Adipocyte (in vitro differentiated cells): ENCODE measurements at regions not wholly inside any gene's neighbourhood (a gene's known extent, or its start where the extent isn't known, plus 50 kb on each side); places are given as distances from the start of the nearest gene placed in this dataset.
A peak's percentile ranks its signal among the peaks of the same experiment; 100 is the strongest.
"Not testable (repeated sequence)": the region's sequence is repeated elsewhere in the genome, so short reads cannot be mapped to it uniquely, and the experiment has no call there.

Source experiments
- DNase-seq: peaks from one replicate; pipeline ENCODE4 v3.0.0-alpha.2; 2015; ENCODE audit warnings: low read depth
- H3K27me3 ChIP-seq: replicated peaks from 2 replicates; pipeline ENCODE4 v1.7.0; 2013; ENCODE audit warnings: mild to moderate bottlenecking, low read length, moderate library complexity; ENCODE audit not compliant: control insufficient read depth, insufficient read depth
- H3K36me3 ChIP-seq: 2 replicates; pipeline ENCODE4 v1.7.0; 2013; ENCODE audit warnings: low read length, mild to moderate bottlenecking, moderate library complexity; ENCODE audit not compliant: control insufficient read depth, insufficient read depth, severe bottlenecking
- H3K4me1 ChIP-seq: 2 replicates; pipeline ENCODE4 v1.7.0; 2013; ENCODE audit warnings: mild to moderate bottlenecking, low read length, moderate library complexity; ENCODE audit not compliant: control insufficient read depth, insufficient read depth
- H3K4me3 ChIP-seq: 2 replicates; pipeline ENCODE4 v1.7.0; 2013; ENCODE audit warnings: mild to moderate bottlenecking, low read length, moderate library complexity
- H3K9ac ChIP-seq: 2 replicates; pipeline ENCODE4 v1.7.0; 2013; ENCODE audit warnings: mild to moderate bottlenecking, low read length, moderate library complexity
- H3K9me3 ChIP-seq: 2 replicates; pipeline ENCODE4 v1.7.0; 2013; ENCODE audit warnings: mild to moderate bottlenecking, low read length, moderate library complexity; ENCODE audit not compliant: control insufficient read depth

DNA sequence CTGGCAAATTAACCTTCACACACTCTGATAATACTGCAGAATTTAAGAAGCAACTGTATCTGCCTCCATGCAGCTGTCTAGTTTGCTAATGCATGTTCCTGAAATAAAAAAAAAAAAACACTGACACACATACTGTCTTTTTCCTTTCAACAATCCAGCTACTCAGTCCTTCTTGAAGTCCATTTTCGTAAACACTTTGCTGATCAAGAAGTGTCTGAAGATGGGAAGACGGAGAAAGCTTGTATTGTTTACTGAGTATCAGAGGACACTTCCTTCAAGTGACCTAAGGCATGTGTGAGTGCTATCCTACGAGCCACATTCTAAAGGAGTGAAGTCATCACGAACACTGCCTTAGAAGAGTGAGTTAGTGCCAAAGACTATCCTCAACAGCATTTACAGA lies 82.6 kb downstream of the LUZP4 start:
- peak; percentile 66 for DNase-seq
- H3K27me3 ChIP-seq = peaks cover 18% of the 10 kb centered on the region
- H3K4me1 ChIP-seq = peaks cover 3% of the 10 kb centered on the region
- no peak overlapping the region for H3K4me3 ChIP-seq
- H3K36me3 ChIP-seq = no peaks in the 10 kb centered on the region
- H3K9me3 ChIP-seq = peaks cover 16% of the 10 kb centered on the region
- no peak overlapping the region for H3K9ac ChIP-seq

DNA sequence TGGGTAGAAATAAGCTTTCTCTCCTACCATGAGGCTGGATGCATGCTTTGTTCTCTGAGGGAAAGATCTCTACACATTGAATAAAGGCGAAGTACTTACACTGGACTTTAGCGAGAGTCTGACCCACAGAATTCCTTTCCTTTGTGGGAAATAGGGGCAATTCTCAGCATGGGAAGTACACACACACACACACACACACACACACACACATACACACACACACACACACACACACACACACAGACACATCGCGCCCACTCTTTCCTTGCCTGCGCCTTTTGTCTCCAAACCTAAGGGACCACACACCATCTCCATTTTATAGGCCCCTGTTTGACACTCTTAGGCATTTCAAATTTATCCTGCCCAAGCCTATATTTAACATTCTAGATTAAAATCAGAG lies 83.8 kb downstream of the LUZP4 start:
- no peak overlapping the region for H3K4me3 ChIP-seq
- no peak for DNase-seq
- no peak overlapping the region for H3K9ac ChIP-seq
- H3K4me1 ChIP-seq = peaks cover 3% of the 10 kb centered on the region
- H3K36me3 ChIP-seq = no peaks in the 10 kb centered on the region
- H3K9me3 ChIP-seq = peaks cover 16% of the 10 kb centered on the region
- H3K27me3 ChIP-seq = peaks cover 15% of the 10 kb centered on the region

DNA sequence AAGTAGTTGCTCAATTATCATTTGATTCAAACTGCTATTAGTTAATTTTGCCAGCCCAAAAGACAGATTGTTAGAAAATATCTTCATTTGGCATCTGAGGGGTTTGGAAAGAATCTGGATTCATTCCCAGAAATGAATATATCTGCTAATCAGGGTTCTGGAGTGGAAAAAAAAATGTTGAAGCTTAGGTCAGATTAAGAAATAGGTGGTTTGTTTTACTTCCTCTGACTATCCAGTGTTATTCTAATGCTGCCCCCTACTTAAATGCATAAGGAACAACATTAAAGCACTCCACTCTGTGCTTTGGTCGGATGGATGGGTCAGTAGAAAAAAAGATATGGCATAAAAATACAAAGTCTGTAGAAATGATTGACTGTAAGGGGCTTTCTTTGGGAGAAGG lies 89.0 kb downstream of the LUZP4 start:
- peak; percentile 55 for DNase-seq
- Histone ChIP-seq H3K36me3 (no peaks in the 10 kb centered on the region), H3K9ac (no peak overlapping the region), H3K9me3 (peaks cover 16% of the 10 kb centered on the region), H3K4me3 (no peak overlapping the region), H3K27me3 (peaks cover 15% of the 10 kb centered on the region), H3K4me1 (no peaks in the 10 kb centered on the region)

DNA sequence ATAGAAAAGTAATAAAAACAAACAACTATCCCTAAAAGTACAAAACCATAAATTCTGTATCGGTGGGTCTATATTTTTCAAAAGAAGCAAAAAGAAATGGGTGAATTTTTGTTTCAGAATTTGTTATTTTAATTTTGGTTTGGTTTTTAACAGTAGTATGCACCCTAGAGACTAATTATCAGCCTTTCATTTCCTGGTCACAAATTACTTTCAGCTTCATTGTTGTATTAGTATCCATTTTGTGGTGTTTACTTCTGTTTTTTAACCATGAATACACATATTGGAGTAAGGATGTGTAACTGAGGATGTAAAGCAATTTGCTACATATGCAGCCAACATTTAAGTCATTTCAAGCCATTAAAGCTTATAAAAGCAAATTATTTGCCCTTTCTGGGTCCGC lies 97.8 kb downstream of the LUZP4 start:
- H3K4me1 ChIP-seq = no peaks in the 10 kb centered on the region
- peaks cover 9% of the 10 kb centered on the region for H3K27me3 ChIP-seq
- no peaks in the 10 kb centered on the region for H3K9me3 ChIP-seq
- no peak for DNase-seq
- H3K36me3 ChIP-seq = no peaks in the 10 kb centered on the region
- H3K9ac ChIP-seq = no peak overlapping the region
- H3K4me3 ChIP-seq = no peak overlapping the region

DNA sequence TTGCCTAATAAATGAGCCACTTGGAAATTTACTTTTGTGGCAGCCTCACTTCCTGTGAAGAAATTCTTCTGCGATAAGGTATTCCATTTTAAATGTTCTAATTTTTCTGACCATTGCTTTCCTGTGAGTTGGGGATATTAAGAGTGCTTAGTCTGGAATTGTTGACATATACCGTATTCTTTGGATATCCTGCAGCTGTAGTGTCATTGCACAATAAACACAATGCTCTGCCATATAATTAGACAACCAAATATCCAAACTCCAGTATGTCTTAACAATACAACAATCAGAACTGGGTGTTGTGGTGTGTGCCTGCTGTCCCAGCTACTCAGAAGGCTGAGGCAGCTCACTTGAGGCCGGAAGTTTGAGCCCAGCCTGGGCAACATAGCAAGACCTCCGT lies 99.4 kb downstream of the LUZP4 start:
- H3K36me3 ChIP-seq = no peaks in the 10 kb centered on the region
- peaks cover 4% of the 10 kb centered on the region for H3K4me1 ChIP-seq
- no peak for DNase-seq
- H3K27me3 ChIP-seq = peaks cover 13% of the 10 kb centered on the region
- H3K4me3 ChIP-seq = no peak overlapping the region
- H3K9me3 ChIP-seq = no peaks in the 10 kb centered on the region
- H3K9ac ChIP-seq = no peak overlapping the region

- no peak overlapping the region for H3K9ac ChIP-seq
- H3K9me3 ChIP-seq = no peaks in the 10 kb centered on the region
- DNase-seq = no peak
- no peak overlapping the region for H3K4me3 ChIP-seq
- peaks cover 13% of the 10 kb centered on the region for H3K27me3 ChIP-seq
- no peaks in the 10 kb centered on the region for H3K36me3 ChIP-seq
- H3K4me1 ChIP-seq = peaks cover 4% of the 10 kb centered on the region
These were observed 100.6 kb downstream of the LUZP4 start for GRCh38 chrX:115390078-115390477.

DNA sequence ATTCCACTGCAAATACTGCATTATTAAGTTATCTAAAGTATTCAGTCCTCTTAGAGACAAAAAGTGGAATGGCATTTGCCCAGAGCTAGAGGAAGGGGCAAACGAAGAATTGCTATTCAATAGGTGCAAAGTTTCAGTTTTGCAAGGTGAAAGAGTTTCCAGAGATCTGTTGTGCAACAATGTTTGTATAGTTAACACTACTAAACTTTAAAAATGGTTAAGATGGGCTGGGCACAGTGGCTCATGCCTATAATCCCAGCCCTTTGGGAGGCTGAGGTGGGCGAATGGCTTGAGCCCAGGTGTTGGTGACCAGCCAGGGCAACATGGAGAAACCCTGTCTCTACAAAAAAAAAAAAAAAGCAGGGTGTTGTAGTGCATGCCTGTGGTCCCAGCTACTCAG lies 102.5 kb downstream of the LUZP4 start:
- no peak overlapping the region for H3K9ac ChIP-seq
- DNase-seq = no peak
- peaks cover 4% of the 10 kb centered on the region for H3K4me1 ChIP-seq

DNA sequence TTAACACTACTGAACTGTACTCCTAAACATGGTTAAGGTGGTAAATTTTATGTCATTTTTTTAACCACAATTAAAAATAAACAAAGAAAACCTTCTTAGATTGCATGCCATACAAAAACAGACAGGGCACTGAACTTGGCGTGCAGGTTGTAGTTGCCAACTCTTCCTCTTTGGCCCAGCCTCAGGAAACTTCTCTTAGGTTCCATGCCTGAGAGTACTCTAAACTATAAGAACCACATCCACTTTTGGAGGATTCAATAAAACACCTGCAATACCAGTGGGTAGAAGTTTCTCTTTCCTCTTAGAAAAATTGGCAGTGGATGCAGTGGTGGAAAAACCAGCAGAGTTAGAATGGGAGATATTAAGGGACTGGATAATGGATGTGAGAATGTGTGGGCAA lies 103.4 kb downstream of the LUZP4 start:
- no peak for DNase-seq
- Histone ChIP-seq H3K4me3 (no peak overlapping the region), H3K27me3 (peaks cover 15% of the 10 kb centered on the region), H3K9me3 (no peaks in the 10 kb centered on the region), H3K36me3 (no peaks in the 10 kb centered on the region), H3K9ac (no peak overlapping the region), H3K4me1 (peaks cover 4% of the 10 kb centered on the region)

More for the DNA sequence above, 102.5 kb downstream of the LUZP4 start:
- Histone ChIP-seq H3K4me3 (no peak overlapping the region), H3K27me3 (peaks cover 14% of the 10 kb centered on the region), H3K9me3 (no peaks in the 10 kb centered on the region), H3K36me3 (no peaks in the 10 kb centered on the region)

DNA sequence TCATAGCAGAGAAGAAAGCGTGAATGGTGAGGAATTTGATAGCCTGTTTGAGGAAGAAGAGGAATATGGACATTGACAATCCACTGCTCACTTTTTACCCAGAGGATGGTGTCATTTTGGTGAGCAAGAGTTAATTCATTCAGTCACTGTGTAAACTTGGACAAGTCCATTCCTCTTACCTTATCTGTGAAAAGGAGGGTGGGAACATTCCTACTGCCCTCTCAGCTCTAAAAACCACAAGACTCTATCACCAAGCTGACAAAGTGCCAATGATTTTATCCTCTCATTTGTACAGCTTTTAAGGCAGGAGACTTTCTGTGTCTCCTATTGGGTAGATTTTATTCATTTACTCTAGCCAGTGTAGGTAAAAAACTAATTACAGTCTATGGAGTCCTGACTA lies 103.8 kb downstream of the LUZP4 start:
- Histone ChIP-seq H3K27me3 (peaks cover 15% of the 10 kb centered on the region), H3K4me3 (no peak overlapping the region), H3K36me3 (no peaks in the 10 kb centered on the region), H3K9ac (no peak overlapping the region), H3K4me1 (peaks cover 4% of the 10 kb centered on the region), H3K9me3 (no peaks in the 10 kb centered on the region)
- DNase-seq = no peak

DNA sequence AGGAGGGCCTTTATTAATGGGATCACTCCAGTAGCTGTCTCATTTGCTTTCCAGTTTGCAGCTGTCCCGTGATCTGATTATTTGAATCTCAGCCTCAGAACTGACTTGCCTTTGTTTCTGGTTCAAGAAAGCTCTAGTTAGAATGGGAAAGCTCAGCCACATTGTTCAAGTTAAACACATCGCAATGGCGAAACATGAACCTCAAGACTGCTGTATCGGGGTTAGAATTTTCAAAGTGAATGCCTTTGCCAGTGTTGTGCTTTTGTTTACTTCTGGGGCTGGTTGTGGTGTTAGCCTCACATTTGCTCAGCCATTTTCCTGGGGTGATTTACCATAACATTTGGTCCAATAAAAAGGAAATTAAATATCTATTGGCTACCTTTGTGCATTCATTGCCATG lies 105.3 kb downstream of the LUZP4 start:
- not testable (repeated sequence) for H3K9me3 ChIP-seq, H3K4me3 ChIP-seq, H3K36me3 ChIP-seq, H3K9ac ChIP-seq, H3K4me1 ChIP-seq, DNase-seq
- peaks cover 21% of the 10 kb centered on the region for H3K27me3 ChIP-seq

GRCh38 chrX:115399306-115399705 lies 109.8 kb downstream of the LUZP4 start:
- DNase-seq = no peak

DNA sequence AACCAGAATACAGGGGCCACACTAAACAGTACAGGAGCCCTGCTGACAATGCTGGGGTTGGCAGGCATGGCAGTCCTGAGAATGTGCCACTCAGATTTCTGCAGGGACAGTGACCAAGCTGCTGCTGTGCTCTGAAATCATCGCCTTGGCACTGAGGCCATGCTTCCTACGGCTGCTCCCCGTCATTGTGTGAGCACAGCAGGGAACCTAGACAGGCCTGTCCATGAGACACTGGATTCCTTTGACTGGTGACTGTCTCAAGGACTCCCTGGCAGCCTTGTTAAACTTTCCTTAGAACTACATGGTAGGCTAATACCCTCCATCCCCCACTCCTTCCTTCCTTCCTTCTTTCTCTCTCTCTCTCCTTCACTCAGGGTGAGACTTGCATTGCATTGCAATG lies 111.4 kb downstream of the LUZP4 start:
- Histone ChIP-seq H3K9me3 (no peaks in the 10 kb centered on the region), H3K9ac (no peak overlapping the region), H3K36me3 (no peaks in the 10 kb centered on the region), H3K4me3 (no peak overlapping the region), H3K4me1 (no peaks in the 10 kb centered on the region), H3K27me3 (peaks cover 14% of the 10 kb centered on the region)
- DNase-seq = no peak

More at GRCh38 chrX:115399306-115399705, 109.8 kb downstream of the LUZP4 start:
- peaks cover 17% of the 10 kb centered on the region for H3K27me3 ChIP-seq
- no peak overlapping the region for H3K9ac ChIP-seq
- no peaks in the 10 kb centered on the region for H3K9me3 ChIP-seq
- H3K4me1 ChIP-seq = no peaks in the 10 kb centered on the region
- H3K36me3 ChIP-seq = no peaks in the 10 kb centered on the region
- H3K4me3 ChIP-seq = no peak overlapping the region
